ENCODE measurements at regions not wholly inside any gene's neighbourhood (a gene's known extent, or its start where the extent isn't known, plus 50 kb on each side); places are given as distances from the start of the nearest gene placed in this dataset.
"Not testable (repeated sequence)": the region's sequence is repeated elsewhere in the genome, so short reads cannot be mapped to it uniquely, and the experiment has no call there.

- not testable (repeated sequence) for TF ChIP-seq FOXK2 (IDR thresholded peaks at IDR 0.05); HDGF (IDR thresholded peaks at IDR 0.05; ENCODE audit: borderline replicate concordance); CTBP1 (IDR thresholded peaks at IDR 0.05; ENCODE audit: borderline replicate concordance); TARDBP (IDR thresholded peaks at IDR 0.05); ZNF384 (IDR thresholded peaks at IDR 0.05); FOXM1 (IDR thresholded peaks at IDR 0.05; ENCODE audit: borderline replicate concordance)
Measured at GRCh38 chr3:195978585-195978984, 70.2 kb upstream of the TNK2 start.

All from HEK293T (cell line).